ENCODE measurements at regions not wholly inside any gene's neighbourhood (a gene's known extent, or its start where the extent isn't known, plus 50 kb on each side); places are given as distances from the start of the nearest gene placed in this dataset.

- DNase-seq (ENCODE audit: low spot score) = no peak
These were observed 1475.5 kb downstream of the PCDH18 start for GRCh38 chr4:136056748-136057147.

DNA sequence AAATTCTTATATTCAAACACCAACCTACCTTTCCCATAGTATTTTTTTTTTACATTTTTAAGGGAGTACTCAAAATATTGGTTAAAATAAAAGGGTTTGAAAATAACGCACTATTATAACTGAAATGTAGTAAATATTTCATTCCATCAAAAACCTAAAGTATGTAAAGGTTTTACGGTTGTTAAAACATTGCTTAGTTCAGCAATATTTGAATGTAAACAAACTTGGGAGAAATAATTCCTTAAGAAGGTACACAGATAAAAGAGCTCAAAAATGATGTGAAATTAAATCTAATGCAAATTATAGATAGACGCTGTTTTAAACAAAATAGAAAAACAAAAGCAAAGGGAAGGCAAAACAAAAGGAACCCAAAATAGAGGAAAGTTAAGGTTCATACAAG is 1476.9 kb downstream of the PCDH18 start:
- DNase-seq (ENCODE audit: low spot score) = no peak

DNA sequence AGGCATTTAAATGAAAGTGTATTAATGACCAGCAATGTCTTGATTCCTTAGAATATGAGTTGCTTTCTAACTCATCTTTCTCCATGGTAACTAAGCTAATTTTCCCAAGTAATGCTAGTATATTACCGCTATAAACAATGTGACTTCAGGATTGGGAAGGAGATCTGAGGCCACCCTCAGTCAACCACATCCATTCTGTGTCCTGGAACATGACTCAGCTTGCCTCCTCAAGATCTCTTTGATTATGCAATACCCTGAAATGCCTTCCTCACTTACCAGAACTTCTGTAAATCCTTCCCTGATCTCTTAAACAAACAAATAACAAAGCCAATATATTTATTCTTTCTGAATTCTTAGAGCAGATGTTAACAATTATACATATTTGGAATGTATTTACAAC is 1495.5 kb downstream of the PCDH18 start:
- DNase-seq (ENCODE audit: low spot score) = peak; percentile 62

GRCh38 chr4:136032391-136032790 is 1499.9 kb downstream of the PCDH18 start:
- DNase-seq (ENCODE audit: low spot score) = no peak

- no peak for DNase-seq (ENCODE audit: low spot score)
These were observed 1506.8 kb downstream of the PCDH18 start for GRCh38 chr4:136025540-136025939.

- no peak for DNase-seq (ENCODE audit: low spot score)
These were observed 1514.7 kb downstream of the PCDH18 start for GRCh38 chr4:136017556-136017955.

GRCh38 chr4:136012220-136012619 is 1520.1 kb downstream of the PCDH18 start:
- no peak for DNase-seq (ENCODE audit: low spot score)

DNA sequence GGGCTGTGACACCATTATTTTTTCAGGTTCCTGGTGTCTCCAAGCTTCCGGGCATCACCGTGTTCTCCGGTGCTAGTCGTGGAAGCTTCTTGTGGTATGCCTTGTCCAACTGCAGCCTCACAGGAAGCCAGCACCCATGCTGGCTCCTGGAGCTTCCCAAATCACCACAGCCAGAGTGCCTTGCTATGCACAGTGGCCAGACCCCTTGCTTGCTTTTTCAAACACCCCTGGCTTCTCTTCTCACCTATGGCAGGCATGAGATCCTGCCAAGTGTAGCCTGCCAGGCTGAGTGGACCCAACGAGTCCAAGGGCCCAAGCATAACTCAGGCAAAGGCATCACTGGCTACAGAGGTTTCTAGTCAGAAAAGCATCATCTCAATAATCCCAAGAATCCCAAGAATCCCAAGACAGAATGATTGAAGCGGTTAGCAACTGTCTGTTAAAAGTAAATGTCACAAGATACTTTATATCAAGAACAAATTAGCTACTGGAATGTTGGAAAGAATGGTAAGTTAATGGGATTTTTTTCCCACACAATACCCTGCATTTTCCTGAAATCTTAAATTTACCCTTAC is 1522.9 kb downstream of the PCDH18 start:
- DNase-seq (ENCODE audit: low spot score) = no peak

DNA sequence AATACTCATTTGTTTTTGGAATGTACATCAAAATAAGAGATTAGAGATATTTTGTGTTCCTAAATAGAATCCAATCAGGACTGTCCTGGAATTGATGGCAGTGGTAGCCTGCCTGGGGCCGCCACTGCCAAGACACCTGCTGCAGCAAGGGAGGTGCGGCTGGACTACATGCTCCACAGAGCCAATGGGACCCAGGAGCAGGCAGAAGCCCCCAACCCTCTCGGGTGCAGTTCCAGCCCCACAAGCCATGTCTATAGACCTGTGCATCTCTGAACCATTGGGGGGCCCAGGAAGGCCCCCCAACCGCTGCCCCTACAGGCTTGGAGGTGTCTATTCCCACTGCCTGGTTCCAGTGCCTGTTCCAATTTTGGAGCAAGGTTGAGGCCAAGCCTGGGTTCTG is 1524.3 kb downstream of the PCDH18 start:
- DNase-seq (ENCODE audit: low spot score) = no peak

- no peak for DNase-seq (ENCODE audit: low spot score)
These were observed 1530.0 kb downstream of the PCDH18 start for GRCh38 chr4:136002316-136002715.

DNA sequence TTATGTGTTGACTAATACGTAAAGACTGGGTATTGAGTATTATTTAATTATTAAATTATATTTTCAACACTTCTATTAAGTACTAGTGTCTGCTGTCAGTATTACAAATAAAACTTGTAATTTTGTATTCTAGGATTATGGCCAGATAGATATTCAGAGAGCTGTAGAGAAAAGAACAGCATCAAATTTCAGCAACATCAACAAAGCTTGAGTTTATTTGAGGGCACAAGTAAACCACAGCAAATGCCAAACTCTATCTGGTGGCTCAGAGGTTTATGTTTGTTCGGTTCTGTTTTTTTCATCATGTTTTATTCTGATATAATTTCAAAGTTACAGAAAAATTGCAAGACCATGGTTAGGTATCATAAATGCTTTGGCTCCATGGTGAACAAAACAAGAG is 1530.5 kb downstream of the PCDH18 start:
- no peak for DNase-seq (ENCODE audit: low spot score)

DNA sequence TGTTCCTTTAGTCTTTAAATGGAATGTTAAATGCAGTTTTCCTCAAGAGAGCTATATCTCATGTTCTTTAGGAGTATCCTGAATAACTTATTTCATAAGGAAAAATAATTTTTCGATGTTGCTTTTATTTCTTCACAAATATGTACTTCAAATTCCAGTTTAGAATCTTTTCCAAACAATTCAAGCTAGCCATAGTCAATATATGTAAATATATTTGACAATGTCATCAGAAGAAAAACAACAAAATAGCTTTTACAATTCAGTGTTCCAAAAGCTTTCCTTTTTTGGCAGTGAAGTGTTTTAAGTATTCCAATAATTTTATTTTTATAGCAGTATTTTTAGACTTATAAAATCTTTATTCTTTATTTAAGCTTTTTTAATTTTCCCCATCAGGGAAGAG is 1532.0 kb downstream of the PCDH18 start:
- DNase-seq (ENCODE audit: low spot score) = no peak

DNA sequence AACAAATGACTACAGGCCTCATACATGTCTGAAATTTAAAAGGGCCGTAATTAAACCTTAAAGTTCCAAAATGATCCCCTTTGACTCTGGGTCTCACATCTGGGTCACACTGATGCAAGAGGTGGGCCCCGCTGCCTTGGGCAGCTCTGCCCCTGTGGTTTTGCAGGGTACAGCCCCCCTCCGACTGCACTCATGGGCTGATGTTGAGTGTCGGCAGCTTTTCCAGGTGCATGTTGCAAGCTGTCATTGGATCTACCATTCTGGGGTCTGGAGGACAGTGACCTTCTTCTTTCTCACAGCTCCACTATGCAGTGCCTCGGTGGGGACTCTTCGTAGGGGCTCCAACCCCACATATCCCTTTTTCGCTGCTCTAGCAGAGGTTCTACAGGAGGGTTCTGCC is 1537.9 kb downstream of the PCDH18 start:
- no peak for DNase-seq (ENCODE audit: low spot score)

DNA sequence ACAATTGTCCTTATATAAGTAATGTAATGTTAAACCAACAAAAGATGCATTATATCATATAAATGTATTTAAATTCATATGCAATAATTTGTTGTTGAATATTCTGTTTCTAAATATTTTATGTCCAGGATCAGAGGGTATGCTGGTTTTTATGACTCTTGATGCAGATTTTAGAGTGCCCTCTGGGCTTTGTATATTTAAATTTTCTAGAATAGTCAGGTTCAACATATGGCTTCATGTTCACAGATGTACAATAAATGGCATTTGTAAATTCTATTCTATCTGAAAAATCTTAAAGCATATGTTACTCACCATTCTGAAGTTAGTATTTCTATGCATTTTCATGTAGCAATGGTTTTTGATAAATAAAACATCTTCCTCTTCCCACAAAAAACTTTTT is 1555.4 kb downstream of the PCDH18 start:
- DNase-seq (ENCODE audit: low spot score) = no peak

DNA sequence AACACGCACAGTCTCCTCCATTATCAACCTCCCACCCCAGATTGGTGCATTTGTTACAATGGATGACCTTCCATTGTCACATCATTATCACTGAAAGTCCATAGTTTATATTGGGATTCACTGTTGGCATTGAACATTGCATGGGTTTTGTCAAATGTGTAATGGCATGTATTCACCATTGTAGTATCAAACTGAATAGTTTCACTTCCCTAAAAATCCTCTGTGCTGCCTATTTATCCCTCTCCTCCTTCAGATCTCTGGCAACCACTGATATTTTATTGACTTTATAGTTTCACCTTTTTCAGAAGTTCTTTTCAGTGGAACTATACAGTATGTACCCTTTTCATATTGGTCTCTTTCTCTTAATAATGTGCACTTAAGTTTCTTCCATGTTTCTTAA is 1565.4 kb downstream of the PCDH18 start:
- no peak for DNase-seq (ENCODE audit: low spot score)

- no peak for DNase-seq (ENCODE audit: low spot score)
These were observed 1569.3 kb downstream of the PCDH18 start for GRCh38 chr4:135963009-135963408.

GRCh38 chr4:135949931-135950330 is 1582.4 kb downstream of the PCDH18 start:
- no peak for DNase-seq (ENCODE audit: low spot score)

GRCh38 chr4:135948797-135949196 is 1583.5 kb downstream of the PCDH18 start:
- DNase-seq (ENCODE audit: low spot score) = no peak

GRCh38 chr4:135941671-135942070 is 1590.6 kb downstream of the PCDH18 start:
- no peak for DNase-seq (ENCODE audit: low spot score)

DNA sequence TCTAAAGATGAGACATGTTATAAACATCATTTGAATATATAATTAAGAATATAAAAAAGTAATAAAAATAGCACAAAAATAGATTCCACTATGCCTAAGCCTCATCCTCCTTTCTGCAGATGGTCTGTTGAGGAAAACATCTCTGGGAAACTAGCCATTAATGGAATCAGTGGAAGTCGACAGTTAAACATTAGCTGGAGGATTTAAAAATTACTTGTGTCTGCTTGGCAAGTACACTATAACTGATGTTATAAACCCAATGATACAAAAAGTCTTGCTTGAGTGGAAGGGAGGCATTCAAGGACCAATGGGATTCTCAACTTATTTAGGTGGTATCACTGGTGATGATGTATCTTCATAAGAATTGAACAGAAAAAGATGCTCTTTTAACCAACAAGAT is 1598.3 kb downstream of the PCDH18 start:
- no peak for DNase-seq (ENCODE audit: low spot score)

DNA sequence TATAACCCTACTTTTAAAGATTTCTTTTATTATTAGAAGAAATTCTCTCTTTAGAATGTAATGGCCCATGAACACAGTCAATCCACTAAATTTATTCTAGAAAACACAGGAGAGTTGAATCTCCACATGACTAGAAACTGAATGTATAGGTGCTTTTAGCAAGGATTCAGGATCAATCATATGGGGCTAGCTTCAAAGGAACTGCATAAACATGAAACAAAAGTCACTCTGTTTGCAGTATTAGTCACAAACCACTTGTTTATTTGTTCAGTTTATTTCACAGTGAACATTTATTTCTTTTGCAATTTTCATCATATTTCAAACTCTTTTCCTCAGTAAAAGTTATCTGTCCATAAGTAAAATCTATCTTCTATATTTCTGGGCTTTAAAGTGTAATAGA is 1604.6 kb downstream of the PCDH18 start:
- no peak for DNase-seq (ENCODE audit: low spot score)

- DNase-seq (ENCODE audit: low spot score) = no peak
These were observed 1611.2 kb downstream of the PCDH18 start for GRCh38 chr4:135921081-135921480.

- DNase-seq (ENCODE audit: low spot score) = no peak
These were observed 1615.3 kb downstream of the PCDH18 start for GRCh38 chr4:135917011-135917410.

DNA sequence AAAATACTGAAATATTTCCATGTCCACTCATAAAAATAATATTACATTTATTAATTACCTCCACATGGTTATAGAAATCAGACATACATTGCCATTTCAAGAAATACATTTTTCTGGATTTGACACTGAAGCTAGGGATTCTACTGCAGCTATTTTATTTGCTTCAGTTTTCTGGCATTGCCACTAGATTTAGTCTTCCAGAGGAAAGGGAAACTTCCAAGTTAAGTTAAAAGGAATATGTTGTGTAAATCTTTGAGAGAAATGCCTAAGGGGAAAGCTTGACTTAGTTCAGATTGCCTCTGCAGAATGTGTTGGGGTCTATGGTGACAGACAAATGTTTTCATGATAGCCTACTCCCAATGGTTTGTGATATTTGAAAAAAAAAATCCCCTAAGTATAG is 1631.3 kb downstream of the PCDH18 start:
- no peak for DNase-seq (ENCODE audit: low spot score)

DNA sequence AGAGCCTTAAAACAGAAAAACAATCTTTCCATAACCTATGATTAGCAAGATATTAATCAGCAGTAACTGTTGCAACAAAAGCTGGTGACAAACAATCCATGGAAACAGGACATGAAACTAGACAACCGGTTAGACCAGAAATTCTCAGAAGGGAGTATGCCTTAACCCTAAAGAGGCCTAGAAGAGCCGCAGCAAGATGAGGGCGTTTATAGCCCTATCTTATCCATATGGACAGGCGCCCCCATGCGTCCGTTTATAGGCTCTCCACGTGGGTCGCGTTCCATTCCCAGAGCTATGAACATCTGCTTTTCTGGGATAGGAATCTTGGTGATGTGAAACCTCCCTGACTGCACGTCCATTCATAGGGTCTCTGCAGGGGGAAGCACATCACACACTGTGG is 1662.7 kb upstream of the PABPC4L start:
- peak; percentile 4 for DNase-seq (ENCODE audit: low spot score)
